ENCODE measurements at regions not wholly inside any gene's neighbourhood (a gene's known extent, or its start where the extent isn't known, plus 50 kb on each side); places are given as distances from the start of the nearest gene placed in this dataset.
"Not testable (repeated sequence)": the region's sequence is repeated elsewhere in the genome, so short reads cannot be mapped to it uniquely, and the experiment has no call there.

DNA sequence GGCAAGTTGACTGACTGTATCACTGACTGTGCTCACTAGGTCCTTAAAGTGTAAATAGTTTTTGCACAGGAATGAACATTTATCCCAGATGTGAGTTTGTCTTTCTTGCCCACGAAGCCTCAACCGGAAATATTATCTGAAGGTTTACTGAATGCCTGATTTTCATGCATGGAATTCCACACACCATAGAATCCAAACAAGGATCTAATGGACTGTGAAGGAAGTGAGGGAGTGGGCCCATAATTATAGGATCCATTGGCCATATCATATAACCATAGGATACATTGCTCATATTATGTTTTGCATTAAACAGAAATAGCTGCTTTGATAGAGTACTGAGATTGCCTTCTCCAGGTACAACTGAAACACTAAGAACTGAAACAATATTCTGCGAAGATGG is 1057.2 kb upstream of the EDIL3 start:
- no peak overlapping the region for H3K27ac ChIP-seq (ENCODE audit: low read depth in 2 of 2, low read length in 2 of 2)
- no peak overlapping the region for H3K4me3 ChIP-seq (ENCODE audit: low read length in 2 of 2)
- no peaks in the 10 kb centered on the region for H3K9me3 ChIP-seq (ENCODE audit: control insufficient read depth in 2 of 2, low read length in 2 of 2)
- no peaks in the 10 kb centered on the region for H3K27me3 ChIP-seq (ENCODE audit: control insufficient read depth in 2 of 2, insufficient read depth in 2 of 2, low read length in 2 of 2)
- H3K36me3 ChIP-seq (ENCODE audit: control insufficient read depth in 2 of 2, insufficient read depth in 2 of 2, low read length in 2 of 2): no peaks in the 10 kb centered on the region
- H3K4me1 ChIP-seq (ENCODE audit: control insufficient read depth in 2 of 2, insufficient read depth in 2 of 2, low read length in 2 of 2): no peaks in the 10 kb centered on the region
- no peak overlapping the region for H3K9ac ChIP-seq (ENCODE audit: low read depth in 1 of 2, low read length in 2 of 2)

GRCh38 chr5:85452322-85453025 is 1067.8 kb upstream of the EDIL3 start:
- Histone ChIP-seq H3K4me3 (ENCODE audit: low read length in 2 of 2) (no peak overlapping the region), H3K36me3 (ENCODE audit: control insufficient read depth in 2 of 2, insufficient read depth in 2 of 2, low read length in 2 of 2) (no peaks in the 10 kb centered on the region), H3K27ac (ENCODE audit: low read depth in 2 of 2, low read length in 2 of 2) (no peak overlapping the region), H3K4me1 (ENCODE audit: control insufficient read depth in 2 of 2, insufficient read depth in 2 of 2, low read length in 2 of 2) (no peaks in the 10 kb centered on the region), H3K27me3 (ENCODE audit: control insufficient read depth in 2 of 2, insufficient read depth in 2 of 2, low read length in 2 of 2) (no peaks in the 10 kb centered on the region), H3K9me3 (ENCODE audit: control insufficient read depth in 2 of 2, low read length in 2 of 2) (peaks cover 0 to 2% of the 10 kb centered on the region in 2 donors), H3K9ac (ENCODE audit: low read depth in 1 of 2, low read length in 2 of 2) (no peak overlapping the region)

- Histone ChIP-seq H3K9me3 (ENCODE audit: control insufficient read depth in 2 of 2, low read length in 2 of 2) (peaks cover 0 to 2% of the 10 kb centered on the region in 2 donors), H3K4me3 (ENCODE audit: low read length in 2 of 2) (no peak overlapping the region), H3K27me3 (ENCODE audit: control insufficient read depth in 2 of 2, insufficient read depth in 2 of 2, low read length in 2 of 2) (no peaks in the 10 kb centered on the region), H3K4me1 (ENCODE audit: control insufficient read depth in 2 of 2, insufficient read depth in 2 of 2, low read length in 2 of 2) (no peaks in the 10 kb centered on the region), H3K9ac (ENCODE audit: low read depth in 1 of 2, low read length in 2 of 2) (no peak overlapping the region), H3K27ac (ENCODE audit: low read depth in 2 of 2, low read length in 2 of 2) (no peak overlapping the region), H3K36me3 (ENCODE audit: control insufficient read depth in 2 of 2, insufficient read depth in 2 of 2, low read length in 2 of 2) (no peaks in the 10 kb centered on the region)
Observed at GRCh38 chr5:85453026-85453349, 1068.3 kb upstream of the EDIL3 start.

- Histone ChIP-seq H3K36me3 (ENCODE audit: control insufficient read depth in 2 of 2, insufficient read depth in 2 of 2, low read length in 2 of 2) (no peaks in the 10 kb centered on the region), H3K4me3 (ENCODE audit: low read length in 2 of 2) (no peak overlapping the region), H3K9ac (ENCODE audit: low read depth in 1 of 2, low read length in 2 of 2) (no peak overlapping the region), H3K27ac (ENCODE audit: low read depth in 2 of 2, low read length in 2 of 2) (no peak overlapping the region), H3K27me3 (ENCODE audit: control insufficient read depth in 2 of 2, insufficient read depth in 2 of 2, low read length in 2 of 2) (no peaks in the 10 kb centered on the region), H3K9me3 (ENCODE audit: control insufficient read depth in 2 of 2, low read length in 2 of 2) (no peaks in the 10 kb centered on the region), H3K4me1 (ENCODE audit: control insufficient read depth in 2 of 2, insufficient read depth in 2 of 2, low read length in 2 of 2) (no peaks in the 10 kb centered on the region)
Observed at GRCh38 chr5:85458319-85458718, 1073.6 kb upstream of the EDIL3 start.

GRCh38 chr5:85462957-85463356 is 1078.3 kb upstream of the EDIL3 start:
- H3K27ac ChIP-seq (ENCODE audit: low read depth in 2 of 2, low read length in 2 of 2): no peak overlapping the region
- no peak overlapping the region for H3K9ac ChIP-seq (ENCODE audit: low read depth in 1 of 2, low read length in 2 of 2)
- no peaks in the 10 kb centered on the region for H3K27me3 ChIP-seq (ENCODE audit: control insufficient read depth in 2 of 2, insufficient read depth in 2 of 2, low read length in 2 of 2)
- H3K36me3 ChIP-seq (ENCODE audit: control insufficient read depth in 2 of 2, insufficient read depth in 2 of 2, low read length in 2 of 2): no peaks in the 10 kb centered on the region
- no peaks in the 10 kb centered on the region for H3K4me1 ChIP-seq (ENCODE audit: control insufficient read depth in 2 of 2, insufficient read depth in 2 of 2, low read length in 2 of 2)
- H3K9me3 ChIP-seq (ENCODE audit: control insufficient read depth in 2 of 2, low read length in 2 of 2): no peaks in the 10 kb centered on the region
- no peak overlapping the region for H3K4me3 ChIP-seq (ENCODE audit: low read length in 2 of 2)

DNA sequence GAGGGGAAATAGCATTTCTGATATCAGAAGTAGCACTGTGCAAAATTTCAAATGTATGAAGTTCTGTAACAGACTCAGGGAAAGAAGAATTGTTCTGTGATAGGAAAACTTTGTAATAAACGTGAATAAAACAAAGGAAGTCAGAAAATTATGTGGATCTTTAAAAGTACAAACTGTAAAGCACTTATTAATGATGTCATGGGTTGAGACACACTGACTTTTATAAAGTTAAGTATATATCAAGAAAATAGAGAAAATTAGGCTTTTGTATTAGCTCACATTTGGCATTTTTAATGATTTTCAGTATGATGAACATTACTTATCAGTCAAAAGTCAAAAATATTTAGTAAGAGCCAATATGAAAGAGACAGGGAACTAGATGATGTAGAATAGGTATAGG is 1081.7 kb upstream of the EDIL3 start:
- Histone ChIP-seq H3K9me3 (ENCODE audit: control insufficient read depth in 2 of 2, low read length in 2 of 2) (no peaks in the 10 kb centered on the region), H3K27ac (ENCODE audit: low read depth in 2 of 2, low read length in 2 of 2) (no peak overlapping the region), H3K9ac (ENCODE audit: low read depth in 1 of 2, low read length in 2 of 2) (no peak overlapping the region), H3K36me3 (ENCODE audit: control insufficient read depth in 2 of 2, insufficient read depth in 2 of 2, low read length in 2 of 2) (no peaks in the 10 kb centered on the region), H3K27me3 (ENCODE audit: control insufficient read depth in 2 of 2, insufficient read depth in 2 of 2, low read length in 2 of 2) (no peaks in the 10 kb centered on the region), H3K4me1 (ENCODE audit: control insufficient read depth in 2 of 2, insufficient read depth in 2 of 2, low read length in 2 of 2) (no peaks in the 10 kb centered on the region), H3K4me3 (ENCODE audit: low read length in 2 of 2) (no peak overlapping the region)

DNA sequence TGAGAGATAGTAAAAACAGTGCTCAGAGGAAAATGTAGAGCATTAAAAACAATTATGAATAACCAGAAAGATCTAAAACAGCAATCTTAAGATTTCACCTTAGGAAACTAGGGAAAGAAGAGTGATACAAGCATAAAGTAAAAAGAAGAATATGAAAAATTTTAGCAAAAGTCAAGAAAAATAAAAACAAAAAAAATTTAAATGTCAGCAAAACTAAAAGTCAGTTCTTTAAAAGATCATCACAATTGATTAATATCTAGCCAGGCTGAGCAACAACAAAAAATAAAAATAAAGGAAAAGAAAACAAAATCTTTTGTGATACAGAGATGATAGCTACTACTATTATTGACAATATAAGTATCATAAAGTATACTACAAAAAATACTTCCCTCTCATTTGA is 1088.1 kb upstream of the EDIL3 start:
- Histone ChIP-seq H3K4me1 (ENCODE audit: control insufficient read depth in 2 of 2, insufficient read depth in 2 of 2, low read length in 2 of 2) (no peaks in the 10 kb centered on the region), H3K4me3 (ENCODE audit: low read length in 2 of 2) (no peak overlapping the region), H3K9me3 (ENCODE audit: control insufficient read depth in 2 of 2, low read length in 2 of 2) (no peaks in the 10 kb centered on the region), H3K27ac (ENCODE audit: low read depth in 2 of 2, low read length in 2 of 2) (no peak overlapping the region), H3K9ac (ENCODE audit: low read depth in 1 of 2, low read length in 2 of 2) (no peak overlapping the region), H3K36me3 (ENCODE audit: control insufficient read depth in 2 of 2, insufficient read depth in 2 of 2, low read length in 2 of 2) (no peaks in the 10 kb centered on the region), H3K27me3 (ENCODE audit: control insufficient read depth in 2 of 2, insufficient read depth in 2 of 2, low read length in 2 of 2) (no peaks in the 10 kb centered on the region)

DNA sequence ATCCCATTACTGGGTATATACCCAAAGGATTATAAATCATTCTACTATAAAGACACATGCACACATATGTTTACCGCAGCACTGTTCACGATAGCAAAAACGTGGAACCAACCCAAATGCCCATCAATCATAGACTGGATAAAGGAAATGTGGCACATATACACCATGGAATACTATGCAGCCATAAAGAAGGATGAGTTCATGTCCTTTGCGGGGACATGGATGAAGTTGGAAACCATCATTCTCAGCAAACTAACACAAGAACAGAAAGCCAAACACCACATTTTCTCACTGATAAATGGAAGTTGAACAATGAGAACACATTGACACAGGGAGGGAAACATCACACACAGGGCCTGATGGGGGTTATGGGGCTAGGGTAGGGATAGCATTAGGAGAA is 1090.5 kb upstream of the EDIL3 start:
- not testable (repeated sequence) for H3K9ac ChIP-seq (ENCODE audit: low read depth in 1 of 2, low read length in 2 of 2); H3K36me3 ChIP-seq (ENCODE audit: control insufficient read depth in 2 of 2, insufficient read depth in 2 of 2, low read length in 2 of 2); H3K4me3 ChIP-seq (ENCODE audit: low read length in 2 of 2); H3K4me1 ChIP-seq (ENCODE audit: control insufficient read depth in 2 of 2, insufficient read depth in 2 of 2, low read length in 2 of 2); H3K27me3 ChIP-seq (ENCODE audit: control insufficient read depth in 2 of 2, insufficient read depth in 2 of 2, low read length in 2 of 2); H3K27ac ChIP-seq (ENCODE audit: low read depth in 2 of 2, low read length in 2 of 2); H3K9me3 ChIP-seq (ENCODE audit: control insufficient read depth in 2 of 2, low read length in 2 of 2)

GRCh38 chr5:85476617-85477016 is 1091.9 kb upstream of the EDIL3 start:
- no peaks in the 10 kb centered on the region for H3K36me3 ChIP-seq (ENCODE audit: control insufficient read depth in 2 of 2, insufficient read depth in 2 of 2, low read length in 2 of 2)
- H3K4me1 ChIP-seq (ENCODE audit: control insufficient read depth in 2 of 2, insufficient read depth in 2 of 2, low read length in 2 of 2): no peaks in the 10 kb centered on the region
- H3K9ac ChIP-seq (ENCODE audit: low read depth in 1 of 2, low read length in 2 of 2): no peak overlapping the region
- H3K9me3 ChIP-seq (ENCODE audit: control insufficient read depth in 2 of 2, low read length in 2 of 2): no peaks in the 10 kb centered on the region
- no peak overlapping the region for H3K4me3 ChIP-seq (ENCODE audit: low read length in 2 of 2)
- no peak overlapping the region for H3K27ac ChIP-seq (ENCODE audit: low read depth in 2 of 2, low read length in 2 of 2)
- H3K27me3 ChIP-seq (ENCODE audit: control insufficient read depth in 2 of 2, insufficient read depth in 2 of 2, low read length in 2 of 2): no peaks in the 10 kb centered on the region

DNA sequence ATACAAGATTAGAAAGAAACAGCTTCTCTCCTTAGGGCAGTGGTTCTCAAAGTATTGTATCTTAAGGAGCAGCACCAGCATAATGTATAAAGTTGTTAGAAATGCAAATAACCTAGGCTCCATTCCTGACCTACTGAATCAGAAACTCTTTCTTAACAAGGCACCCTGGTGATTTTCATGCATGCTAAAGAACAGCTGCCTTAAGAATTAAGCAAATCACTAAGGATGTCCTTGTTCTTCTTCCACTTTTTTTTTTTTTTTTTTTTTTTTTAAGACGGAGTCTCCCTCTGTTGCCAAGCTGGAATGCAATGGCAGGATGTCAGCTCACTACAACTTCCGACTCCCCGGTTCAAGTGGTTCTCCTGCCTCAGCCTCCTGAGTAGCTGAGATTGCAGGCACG is 1095.2 kb upstream of the EDIL3 start:
- Histone ChIP-seq H3K27ac (ENCODE audit: low read depth in 2 of 2, low read length in 2 of 2) (no peak overlapping the region), H3K9me3 (ENCODE audit: control insufficient read depth in 2 of 2, low read length in 2 of 2) (no peaks in the 10 kb centered on the region), H3K27me3 (ENCODE audit: control insufficient read depth in 2 of 2, insufficient read depth in 2 of 2, low read length in 2 of 2) (no peaks in the 10 kb centered on the region), H3K4me1 (ENCODE audit: control insufficient read depth in 2 of 2, insufficient read depth in 2 of 2, low read length in 2 of 2) (no peaks in the 10 kb centered on the region), H3K4me3 (ENCODE audit: low read length in 2 of 2) (no peak overlapping the region), H3K9ac (ENCODE audit: low read depth in 1 of 2, low read length in 2 of 2) (no peak overlapping the region), H3K36me3 (ENCODE audit: control insufficient read depth in 2 of 2, insufficient read depth in 2 of 2, low read length in 2 of 2) (no peaks in the 10 kb centered on the region)
